Stimulated activated naive CD4-positive, alpha-beta T cell (primary cell): ENCODE measurements at regions not wholly inside any gene's neighbourhood (a gene's known extent, or its start where the extent isn't known, plus 50 kb on each side); places are given as distances from the start of the nearest gene placed in this dataset.
"Not testable (repeated sequence)": the region's sequence is repeated elsewhere in the genome, so short reads cannot be mapped to it uniquely, and the experiment has no call there.

Experiments used
- DNase-seq, 6 experiments: peaks; one replicate each; lab custom pipeline; 2025; lab: John Stamatoyannopoulos, UW

GRCh38 chrX:40245488-40246071 lies 147.8 kb upstream of the BCOR start:
- peak in 2 of 6 experiments; percentile 5 to 9 for DNase-seq

GRCh38 chrX:40244980-40245379 lies 147.2 kb upstream of the BCOR start:
- DNase-seq = peak in 1 of 6 experiments; percentile 4

GRCh38 chrX:40243755-40244515 lies 146.2 kb upstream of the BCOR start:
- DNase-seq = no peak

- DNase-seq = no peak
Observed at GRCh38 chrX:40240844-40241243, 143.1 kb upstream of the BCOR start.

- DNase-seq = no peak
Observed at GRCh38 chrX:40237731-40238178, 140.0 kb upstream of the BCOR start.

- DNase-seq = no peak
Observed at GRCh38 chrX:40230646-40231045, 132.9 kb upstream of the BCOR start.

- DNase-seq = no peak
Observed at GRCh38 chrX:40227125-40227524, 129.4 kb upstream of the BCOR start.

GRCh38 chrX:40224658-40225057 lies 126.9 kb upstream of the BCOR start:
- no peak for DNase-seq

GRCh38 chrX:40222612-40223011 lies 124.9 kb upstream of the BCOR start:
- not testable (repeated sequence) for DNase-seq

GRCh38 chrX:40213092-40213491 lies 115.3 kb upstream of the BCOR start:
- DNase-seq = no peak

GRCh38 chrX:40209951-40210617 lies 112.3 kb upstream of the BCOR start:
- no peak for DNase-seq

GRCh38 chrX:40207626-40208025 lies 109.9 kb upstream of the BCOR start:
- no peak for DNase-seq

- DNase-seq = no peak
Observed at GRCh38 chrX:40205471-40205870, 107.7 kb upstream of the BCOR start.

GRCh38 chrX:40202456-40202855 lies 104.7 kb upstream of the BCOR start:
- DNase-seq = no peak

- peak in 1 of 6 experiments; percentile 3 for DNase-seq
Observed at GRCh38 chrX:40201329-40201885, 103.6 kb upstream of the BCOR start.

- no peak for DNase-seq
Observed at GRCh38 chrX:40199704-40200103, 101.9 kb upstream of the BCOR start.

- no peak for DNase-seq
Observed at GRCh38 chrX:40197071-40197470, 99.3 kb upstream of the BCOR start.

GRCh38 chrX:40195368-40195767 lies 97.6 kb upstream of the BCOR start:
- DNase-seq = no peak

- DNase-seq = no peak
Observed at GRCh38 chrX:40192196-40192595, 94.4 kb upstream of the BCOR start.

- DNase-seq = no peak
Observed at GRCh38 chrX:40189637-40190036, 91.9 kb upstream of the BCOR start.

GRCh38 chrX:40188573-40189417 lies 91.0 kb upstream of the BCOR start:
- no peak for DNase-seq

GRCh38 chrX:40184968-40185367 lies 87.2 kb upstream of the BCOR start:
- DNase-seq = no peak
